Vagina (tissue), 2 donors: ENCODE measurements at regions not wholly inside any gene's neighbourhood (a gene's known extent, or its start where the extent isn't known, plus 50 kb on each side); places are given as distances from the start of the nearest gene placed in this dataset.

Source experiments
- DNase-seq, 2 donors: peaks; one replicate each; pipeline ENCODE4 v3.0.0-alpha.2; 2017; ENCODE audit errors: extremely low spot score in 2 of 2
- H3K27ac ChIP-seq: fragments of 200-600 bp; sonication (generic); one replicate; pipeline ENCODE4 v1.5.1; 2019
- H3K27me3 ChIP-seq: fragments of 200-600 bp; sonication (generic); one replicate; pipeline ENCODE4 v1.5.1; 2019
- H3K36me3 ChIP-seq, 2 donors: fragments of 200-600 bp; sonication (generic); one replicate each; pipeline ENCODE4 v1.5.1; 2017 to 2019
- H3K4me1 ChIP-seq: fragments of 200-600 bp; sonication (generic); one replicate; pipeline ENCODE4 v1.5.1; 2019
- H3K4me3 ChIP-seq, 2 donors: fragments of 200-600 bp; sonication (generic); 1 replicate in 1 of 2; 2 replicates in 1 of 2; pipeline ENCODE4 v1.5.1; 2016 to 2019
- H3K9me3 ChIP-seq: fragments of 200-600 bp; sonication (generic); one replicate; pipeline ENCODE4 v1.5.1; 2019
- CTCF ChIP-seq, 3 experiments: fragments of 450-650 bp in 2 of 3; fragments of 200-600 bp in 1 of 3; sonication (generic) in 1 of 3; IDR thresholded peaks; one replicate each; pipeline ENCODE4 v1.5.1; 2017 to 2019; ENCODE audit warnings: antibody characterized with exemption in 3 of 3, mild to moderate bottlenecking in 2 of 3, moderate library complexity in 2 of 3
- POLR2A ChIP-seq, 2 donors: fragments of 450-650 bp; IDR thresholded peaks; one replicate each; pipeline ENCODE4 v1.6.1; 2017; ENCODE audit warnings: antibody characterized with exemption in 2 of 2, mild to moderate bottlenecking in 2 of 2, moderate library complexity in 2 of 2
- POLR2AphosphoS5 ChIP-seq, 2 donors: sonication (generic); formaldehyde crosslinking; IDR thresholded peaks; one replicate each; pipeline ENCODE4 v1.9.0; 2017; ENCODE audit warnings: antibody characterized with exemption in 2 of 2, mild to moderate bottlenecking in 2 of 2, low read depth in 1 of 2; ENCODE audit not compliant: insufficient read depth in 1 of 2
- intact Hi-C: fragments of 100-400 bp; cut with DNase I; formaldehyde crosslinking; loops from one replicate; pipeline ENCODE4 v1.15.1; 2023

GRCh38 chr2:156709091-156709490, 272.9 kb downstream of the GPD2 start:
- Histone ChIP-seq H3K4me3 (no peak overlapping the region), H3K4me1 (peaks cover 11% of the 10 kb centered on the region), H3K27ac (no peak overlapping the region), H3K9me3 (no peaks in the 10 kb centered on the region), H3K27me3 (no peaks in the 10 kb centered on the region), H3K36me3 (no peaks in the 10 kb centered on the region)
- TF ChIP-seq POLR2AphosphoS5 (IDR thresholded peaks at IDR 0.05; ENCODE audit: insufficient read depth in 1 of 2, low read depth in 1 of 2): no peak
- no peak for TF ChIP-seq CTCF (IDR thresholded peaks at IDR 0.05)
- TF ChIP-seq POLR2A (IDR thresholded peaks at IDR 0.05): no peak
- intact Hi-C loops: no loop called here
- no peak for DNase-seq

DNA sequence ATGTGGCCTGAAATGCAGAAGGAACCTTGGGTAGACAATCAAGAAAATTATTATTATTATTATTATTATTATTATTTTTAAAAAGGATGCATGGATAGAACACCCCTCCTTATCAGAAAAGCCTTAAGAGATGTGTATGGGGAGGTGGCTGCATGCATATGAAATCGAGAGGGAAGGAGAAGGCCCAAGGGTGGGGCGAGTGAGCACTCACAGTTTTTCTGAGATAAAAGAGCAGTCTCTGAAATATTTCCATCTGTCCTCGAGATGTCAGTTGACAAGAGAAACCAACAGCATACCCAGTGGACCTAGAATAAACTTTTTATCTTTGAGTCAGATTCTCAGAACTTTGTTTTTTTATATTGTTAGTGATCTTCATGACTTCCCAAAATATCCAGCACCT, 282.9 kb downstream of the GPD2 start:
- H3K27me3 ChIP-seq: no peaks in the 10 kb centered on the region
- H3K9me3 ChIP-seq: no peaks in the 10 kb centered on the region
- DNase-seq: no peak
- intact Hi-C loops: no loop called here
- no peak overlapping the region for H3K4me3 ChIP-seq
- H3K36me3 ChIP-seq: no peaks in the 10 kb centered on the region
- no peak overlapping the region for H3K27ac ChIP-seq
- TF ChIP-seq CTCF (IDR thresholded peaks at IDR 0.05): no peak
- TF ChIP-seq POLR2AphosphoS5 (IDR thresholded peaks at IDR 0.05; ENCODE audit: insufficient read depth in 1 of 2, low read depth in 1 of 2): no peak
- TF ChIP-seq POLR2A (IDR thresholded peaks at IDR 0.05): no peak
- H3K4me1 ChIP-seq: no peaks in the 10 kb centered on the region

DNA sequence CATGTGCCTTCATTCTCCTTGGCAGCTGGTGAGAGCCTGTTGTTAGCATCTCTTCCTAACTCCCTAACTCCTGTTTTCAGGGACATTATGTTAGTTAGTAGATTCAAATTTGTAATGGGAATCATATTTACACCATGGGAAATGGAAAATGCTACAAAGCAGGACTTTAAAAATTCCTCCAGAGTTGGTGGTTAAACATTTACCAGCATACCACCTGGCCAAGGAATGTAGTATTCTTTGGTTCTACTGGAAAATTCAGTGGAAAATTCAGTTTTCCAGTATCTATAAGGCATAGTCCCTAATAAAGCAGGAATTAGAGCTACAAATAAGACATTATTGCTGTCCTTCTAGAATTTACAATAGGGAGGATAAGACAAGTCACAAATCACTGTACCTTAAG, 291.7 kb downstream of the GPD2 start:
- no peak for DNase-seq
- H3K4me3 ChIP-seq: no peak overlapping the region
- H3K36me3 ChIP-seq: no peaks in the 10 kb centered on the region
- no peaks in the 10 kb centered on the region for H3K27me3 ChIP-seq
- TF ChIP-seq POLR2A (IDR thresholded peaks at IDR 0.05) (no peak), CTCF (IDR thresholded peaks at IDR 0.05) (no peak), POLR2AphosphoS5 (IDR thresholded peaks at IDR 0.05; ENCODE audit: insufficient read depth in 1 of 2, low read depth in 1 of 2) (no peak)
- H3K4me1 ChIP-seq: no peaks in the 10 kb centered on the region
- intact Hi-C loops: no loop called here
- no peak overlapping the region for H3K27ac ChIP-seq
- H3K9me3 ChIP-seq: no peaks in the 10 kb centered on the region

- intact Hi-C loops: no loop called here
- H3K27me3 ChIP-seq: no peaks in the 10 kb centered on the region
- TF ChIP-seq POLR2A (IDR thresholded peaks at IDR 0.05) (no peak), CTCF (IDR thresholded peaks at IDR 0.05) (no peak), POLR2AphosphoS5 (IDR thresholded peaks at IDR 0.05; ENCODE audit: insufficient read depth in 1 of 2, low read depth in 1 of 2) (no peak)
- no peak overlapping the region for H3K4me3 ChIP-seq
- no peaks in the 10 kb centered on the region for H3K4me1 ChIP-seq
- no peaks in the 10 kb centered on the region for H3K36me3 ChIP-seq
- H3K9me3 ChIP-seq: no peaks in the 10 kb centered on the region
- no peak for DNase-seq
- no peak overlapping the region for H3K27ac ChIP-seq
Measured at GRCh38 chr2:156728328-156728727, 292.1 kb downstream of the GPD2 start.

DNA sequence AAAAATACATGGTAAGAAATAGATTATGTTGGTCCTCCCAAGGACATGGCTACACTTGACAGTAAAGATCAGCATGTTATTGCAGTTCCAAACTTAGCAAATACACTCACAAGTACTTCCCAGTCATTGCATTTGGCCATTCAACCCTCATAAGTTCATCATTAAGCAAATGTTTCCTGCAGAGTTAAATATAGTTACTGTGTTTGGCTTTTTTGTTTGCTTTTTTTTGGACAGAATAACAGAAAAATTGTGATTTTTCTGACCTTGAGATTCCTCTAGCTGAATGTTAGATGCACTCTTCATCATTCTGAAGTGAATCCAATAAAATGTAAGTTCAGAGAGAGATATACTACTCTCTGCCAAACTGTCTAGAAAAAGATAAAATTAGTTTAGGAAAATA, 295.3 kb downstream of the GPD2 start:
- Histone ChIP-seq H3K4me3 (no peak overlapping the region), H3K4me1 (no peaks in the 10 kb centered on the region), H3K36me3 (no peaks in the 10 kb centered on the region), H3K27ac (no peak overlapping the region), H3K27me3 (no peaks in the 10 kb centered on the region), H3K9me3 (no peaks in the 10 kb centered on the region)
- intact Hi-C loops: no loop called here
- no peak for DNase-seq
- TF ChIP-seq POLR2A (IDR thresholded peaks at IDR 0.05) (no peak), POLR2AphosphoS5 (IDR thresholded peaks at IDR 0.05; ENCODE audit: insufficient read depth in 1 of 2, low read depth in 1 of 2) (no peak), CTCF (IDR thresholded peaks at IDR 0.05) (no peak)
